ENCODE measurements at regions not wholly inside any gene's neighbourhood (a gene's known extent, or its start where the extent isn't known, plus 50 kb on each side); places are given as distances from the start of the nearest gene placed in this dataset.

DNA sequence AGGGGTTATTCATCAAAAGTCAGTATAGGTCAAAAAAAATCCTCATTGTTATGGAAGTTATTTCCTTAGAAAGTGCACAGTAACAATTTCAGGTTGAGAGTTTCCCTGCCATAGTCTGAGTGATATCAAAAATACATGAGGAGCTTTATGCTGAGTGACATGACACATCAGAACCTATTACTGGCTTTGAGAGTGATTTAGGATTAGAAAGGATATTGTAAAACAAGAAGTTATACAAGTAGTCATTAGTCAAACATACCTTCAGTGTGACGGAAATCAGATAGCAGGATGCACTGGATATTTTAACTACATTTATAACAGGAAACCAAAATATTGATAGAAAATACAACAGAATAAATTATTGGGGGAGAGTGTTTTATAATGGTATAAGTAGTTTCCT is 471.1 kb downstream of the VGLL3 start:
- DNase-seq (ENCODE audit: insufficient read length, low spot score), result no peak
- TF ChIP-seq, protein P1, sequence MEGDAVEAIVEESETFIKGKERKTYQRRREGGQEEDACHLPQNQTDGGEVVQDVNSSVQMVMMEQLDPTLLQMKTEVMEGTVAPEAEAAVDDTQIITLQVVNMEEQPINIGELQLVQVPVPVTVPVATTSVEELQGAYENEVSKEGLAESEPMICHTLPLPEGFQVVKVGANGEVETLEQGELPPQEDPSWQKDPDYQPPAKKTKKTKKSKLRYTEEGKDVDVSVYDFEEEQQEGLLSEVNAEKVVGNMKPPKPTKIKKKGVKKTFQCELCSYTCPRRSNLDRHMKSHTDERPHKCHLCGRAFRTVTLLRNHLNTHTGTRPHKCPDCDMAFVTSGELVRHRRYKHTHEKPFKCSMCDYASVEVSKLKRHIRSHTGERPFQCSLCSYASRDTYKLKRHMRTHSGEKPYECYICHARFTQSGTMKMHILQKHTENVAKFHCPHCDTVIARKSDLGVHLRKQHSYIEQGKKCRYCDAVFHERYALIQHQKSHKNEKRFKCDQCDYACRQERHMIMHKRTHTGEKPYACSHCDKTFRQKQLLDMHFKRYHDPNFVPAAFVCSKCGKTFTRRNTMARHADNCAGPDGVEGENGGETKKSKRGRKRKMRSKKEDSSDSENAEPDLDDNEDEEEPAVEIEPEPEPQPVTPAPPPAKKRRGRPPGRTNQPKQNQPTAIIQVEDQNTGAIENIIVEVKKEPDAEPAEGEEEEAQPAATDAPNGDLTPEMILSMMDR (IDR thresholded peaks at IDR 0.05; ENCODE audit: insufficient read depth, missing control alignments), result no peak
- FAIRE-seq, result no peak

DNA sequence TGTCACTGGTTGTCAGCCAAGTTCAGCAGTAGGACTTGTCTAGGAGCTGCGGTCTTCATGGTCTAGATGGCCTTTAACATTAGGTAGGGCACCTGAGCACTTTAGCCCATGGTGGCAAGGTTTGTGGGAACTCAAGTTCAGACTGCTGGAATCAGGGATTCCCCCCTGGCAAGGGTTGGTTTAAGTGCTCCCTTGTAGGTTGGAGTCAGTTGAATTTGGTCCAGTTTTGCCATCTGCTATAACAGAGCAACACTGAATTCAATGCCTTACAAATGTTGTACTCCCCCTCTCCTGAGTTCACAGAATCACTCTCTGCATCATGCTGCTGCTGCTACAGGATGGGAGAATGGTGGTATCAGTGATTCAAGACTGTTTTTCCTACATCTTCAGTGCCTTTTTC is 509.3 kb downstream of the VGLL3 start:
- TF ChIP-seq, protein P1 (IDR thresholded peaks at IDR 0.05; ENCODE audit: insufficient read depth, missing control alignments), result no peak
- FAIRE-seq, result no peak
- DNase-seq (ENCODE audit: insufficient read length, low spot score), result no peak

DNA sequence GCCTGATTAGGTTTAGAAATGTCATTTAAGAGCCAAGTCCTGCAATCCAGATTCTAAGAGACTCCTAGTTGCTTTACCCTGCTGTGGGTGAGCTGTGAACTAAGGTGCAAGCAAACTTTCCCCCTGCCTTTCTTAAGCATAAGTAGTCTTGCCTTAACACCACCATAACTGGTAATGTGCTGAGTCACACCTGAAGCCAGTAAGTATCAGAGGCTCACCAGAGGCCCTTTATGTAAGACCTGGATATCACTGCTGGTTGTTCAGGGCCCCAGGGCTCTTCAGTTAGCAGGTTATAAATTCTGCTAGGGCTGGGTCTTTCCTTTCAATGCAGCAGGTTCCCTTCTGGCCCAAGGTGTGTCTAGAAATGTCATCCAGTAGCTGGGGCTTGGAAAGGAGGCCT is 509.9 kb downstream of the VGLL3 start:
- FAIRE-seq (no peak), DNase-seq (ENCODE audit: insufficient read length, low spot score) (no peak)
- TF ChIP-seq, protein P1 (IDR thresholded peaks at IDR 0.05; ENCODE audit: insufficient read depth, missing control alignments), result no peak

DNA sequence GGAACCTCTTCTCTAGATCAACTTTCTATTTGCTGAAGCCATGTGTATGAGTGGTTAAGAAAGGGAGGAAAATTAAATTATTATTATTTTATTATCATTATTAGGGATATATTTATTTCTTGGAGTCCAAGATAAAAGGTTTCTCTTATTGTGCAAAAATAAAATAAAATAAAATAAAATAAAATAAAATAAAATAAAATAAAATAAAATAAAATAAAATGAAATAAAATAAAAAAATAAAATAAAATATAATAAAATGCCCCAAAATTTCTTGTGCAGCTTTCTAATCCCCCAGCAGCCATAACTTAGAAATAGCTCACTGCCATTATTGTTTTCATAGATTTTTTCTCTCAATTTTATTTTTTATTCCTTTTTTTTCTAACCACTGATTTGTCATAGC is 526.8 kb downstream of the VGLL3 start:
- no peak for DNase-seq (ENCODE audit: insufficient read length, low spot score)
- TF ChIP-seq, protein P1 (IDR thresholded peaks at IDR 0.05; ENCODE audit: insufficient read depth, missing control alignments), result no peak
- FAIRE-seq, result no peak

DNA sequence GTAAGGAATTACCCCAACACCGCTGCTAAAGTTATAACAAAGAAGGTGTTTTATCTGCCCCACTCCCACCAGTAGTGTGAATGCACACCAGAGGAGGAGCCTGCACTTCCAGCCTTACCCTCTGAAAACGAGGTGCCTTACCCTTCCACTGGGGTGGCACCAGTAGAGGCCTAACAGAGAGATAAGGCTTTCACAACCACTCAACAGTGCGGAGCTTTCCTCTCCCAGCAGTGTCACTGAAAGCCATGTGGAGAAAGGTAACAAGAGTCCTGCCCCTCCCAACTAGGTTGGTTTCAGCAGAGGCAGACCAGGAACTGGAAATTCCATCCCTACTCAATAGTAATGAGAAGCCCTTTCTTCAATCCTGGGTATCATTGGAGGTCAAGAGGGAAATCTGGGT is 539.2 kb downstream of the VGLL3 start:
- FAIRE-seq, result no peak

DNA sequence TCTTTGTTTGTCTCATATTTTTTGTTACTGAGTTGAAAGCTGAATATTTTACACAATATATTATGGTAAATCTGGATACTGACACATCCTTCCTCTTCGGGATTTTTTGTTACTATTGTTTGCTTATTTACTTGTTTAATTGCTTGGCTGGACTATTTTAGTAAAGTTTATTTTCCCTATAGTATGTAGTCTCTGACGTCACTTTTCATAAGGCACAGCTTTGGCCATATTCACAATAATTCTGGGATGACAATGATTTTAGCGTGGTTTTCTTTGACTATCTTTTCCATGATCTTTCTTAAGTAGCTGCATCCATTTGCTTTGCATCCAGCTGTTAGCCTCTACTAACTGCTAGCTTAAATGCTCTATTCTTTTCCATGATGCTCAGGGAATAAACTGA is 552.4 kb downstream of the VGLL3 start:
- peak; percentile 48 for FAIRE-seq
- no peak for DNase-seq (ENCODE audit: insufficient read length, low spot score)
- TF ChIP-seq, protein P1 (IDR thresholded peaks at IDR 0.05; ENCODE audit: insufficient read depth, missing control alignments), result no peak

More for the DNA sequence above, 539.2 kb downstream of the VGLL3 start:
- TF ChIP-seq, protein P1 (IDR thresholded peaks at IDR 0.05; ENCODE audit: insufficient read depth, missing control alignments), result no peak
- no peak for DNase-seq (ENCODE audit: insufficient read length, low spot score)

DNA sequence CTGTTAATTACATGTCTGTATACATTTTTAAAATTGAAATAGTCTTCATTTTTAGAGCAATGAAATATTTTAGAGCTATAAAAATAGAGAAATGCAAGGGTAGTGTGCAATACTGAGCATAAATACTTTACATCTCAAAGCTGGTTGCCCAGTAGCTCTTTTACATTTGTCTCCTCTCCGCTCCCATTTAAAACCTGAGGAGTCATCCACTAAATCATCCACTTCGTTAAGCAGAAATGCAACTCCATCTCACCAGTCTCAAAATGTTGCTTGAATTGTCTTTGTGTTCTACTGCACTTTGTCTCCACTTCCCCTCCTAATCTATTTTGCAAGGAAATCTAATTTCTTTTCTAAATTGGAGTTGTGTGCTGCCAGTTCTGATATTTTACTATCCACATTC is 563.6 kb downstream of the VGLL3 start:
- FAIRE-seq (no peak), DNase-seq (ENCODE audit: insufficient read length, low spot score) (no peak)
- TF ChIP-seq, protein P1 (IDR thresholded peaks at IDR 0.05; ENCODE audit: insufficient read depth, missing control alignments), result no peak
